Heart right ventricle (tissue), 16 donors: ENCODE measurements at regions not wholly inside any gene's neighbourhood (a gene's known extent, or its start where the extent isn't known, plus 50 kb on each side); places are given as distances from the start of the nearest gene placed in this dataset.
A peak's percentile ranks its signal among the peaks of the same experiment; 100 is the strongest.

Experiments used
- ATAC-seq, 8 donors: fragments of 200-7000 bp; cut with Tn5 transposase; one replicate each; pipeline ENCODE4 v1.9.1; 2020; ENCODE audit warnings: mild to moderate bottlenecking in 8 of 8, moderate library complexity in 8 of 8, moderate number of reproducible peaks in 1 of 8
- DNase-seq, 2 donors: peaks; one replicate each; pipeline ENCODE4 v3.0.0-alpha.2; 2020
- H3K27ac ChIP-seq, 10 donors: fragments of 200-600 bp; sonication (generic) in 2 of 10; one replicate each; pipeline versions ENCODE4 v1.5.0 to v1.8.0; 2020 to 2022; ENCODE audit warnings: mild to moderate bottlenecking in 3 of 10
- H3K27me3 ChIP-seq, 7 donors: fragments of 200-600 bp; one replicate each; pipeline ENCODE4 v1.8.0; 2021 to 2022; ENCODE audit warnings: mild to moderate bottlenecking in 2 of 7
- H3K36me3 ChIP-seq, 9 donors: fragments of 200-600 bp; sonication (generic) in 1 of 9; one replicate each; pipeline versions ENCODE4 v1.5.0 to v1.8.0; 2020 to 2022; ENCODE audit warnings: mild to moderate bottlenecking in 2 of 9
- H3K4me1 ChIP-seq, 9 donors: fragments of 200-600 bp; sonication (generic) in 1 of 9; one replicate each; pipeline versions ENCODE4 v1.5.0 to v1.8.0; 2020 to 2022; ENCODE audit warnings: mild to moderate bottlenecking in 4 of 9
- H3K4me3 ChIP-seq, 10 donors: fragments of 200-600 bp; sonication (generic) in 2 of 10; one replicate each; pipeline versions ENCODE4 v1.5.0 to v1.8.0; 2020 to 2022; ENCODE audit warnings: mild to moderate bottlenecking in 7 of 10, moderate library complexity in 2 of 10
- H3K9me3 ChIP-seq, 11 donors: fragments of 200-600 bp in 10 of 11; sonication (generic) in 2 of 11; one replicate each; pipeline versions ENCODE4 v1.5.0 to v1.8.0; 2013 to 2022; ENCODE audit warnings: mild to moderate bottlenecking in 2 of 11, control low read depth in 1 of 11, moderate library complexity in 1 of 11
- CTCF ChIP-seq, 9 donors: fragments of 200-600 bp; sonication (generic) in 2 of 9; IDR thresholded peaks; one replicate each; pipeline versions ENCODE4 v1.5.0 to v1.8.0; 2021 to 2022; ENCODE audit warnings: antibody characterized with exemption in 9 of 9, mild to moderate bottlenecking in 5 of 9, moderate library complexity in 1 of 9
- WGBS, 2 donors: extraction: QIAGEN DNeasy Blood & Tissue Kit; methylation state at CpG; one replicate each; pipeline ENCODE4 v1.1.7; 2013; ENCODE audit warnings: inconsistent platforms in 1 of 2; 5-methylcytosine and 5-hydroxymethylcytosine counted together
- intact Hi-C, 10 donors: fragments of 100-400 bp; cut with DNase I; formaldehyde crosslinking; loops; one replicate each; pipeline versions ENCODE4 v1.11.1 to v1.14.2; 2022
- donor health status: Arrhythmogenic right ventricular cardiomyopathy.
- donor health status: ischemic (EF 13 %, LVEDD 7.1; RV severe dilation, severe dysfunction).
- donor health status: healthy with polysubstance abuse.
- donor health status: DM: no; HTN: yes; CAD: no.
- donor health status: DM: no; HTN: no; CAD: no.
- donor health status: ischemic (EF 25% LVEDD 6.9; RV normal size, moderate dysfunction).
- donor health status: ischemic (EF 25% LVEDD 5.7; RV mildly dilated, moderate dysfunction).
- donor health status: healthy.
- donor health status: DM: yes; HTN: yes; CAD: no.
- donor health status: Ischemic cardiomyopathy.
- donor health status: ischemic (EF 35%, LVEDD 5.7; RV mildly dilated, moderate dysfunction).
- donor health status: nonischemic (EF 11% LVEDD 7.7; RV severe dilation, severe dysfunction).
- donor health status: DM: yes; HTN: yes; CAD: no.
- donor health status: PGD.
- donor health status: ischemic (EF 29% LVEDD 5.4; RV normal size, mild dysfunction).
- donor health status: nonischemic (EF 23%, LVEDD 6.1; RV moderate dilation, normal function).

GRCh38 chr5:23655674-23656073 is 148.3 kb downstream of the PRDM9 start:
- no peaks in the 10 kb centered on the region for H3K9me3 ChIP-seq
- DNase-seq = no peak
- intact Hi-C loops = no loop called here
- no peak overlapping the region for H3K27ac ChIP-seq
- ATAC-seq = no peak
- H3K36me3 ChIP-seq = no peaks in the 10 kb centered on the region
- no peak overlapping the region for H3K4me3 ChIP-seq
- H3K27me3 ChIP-seq = no peaks in the 10 kb centered on the region
- H3K4me1 ChIP-seq = no peaks in the 10 kb centered on the region
- WGBS, 2 donors = 56 to 81% methylated on average over 2 of the region's 2 CpGs
- no peak for TF ChIP-seq CTCF (IDR thresholded peaks at IDR 0.05)

GRCh38 chr5:23675456-23675855 is 168.0 kb downstream of the PRDM9 start:
- no peak for ATAC-seq
- DNase-seq = no peak
- TF ChIP-seq CTCF (IDR thresholded peaks at IDR 0.05) = no peak

GRCh38 chr5:23677996-23678395 is 170.6 kb downstream of the PRDM9 start:
- Histone ChIP-seq H3K9me3 (peaks cover 0 to 27% (median 0%) of the 10 kb centered on the region in 11 donors), H3K36me3 (no peaks in the 10 kb centered on the region), H3K27me3 (no peaks in the 10 kb centered on the region), H3K4me3 (no peak overlapping the region), H3K27ac (no peak overlapping the region), H3K4me1 (no peaks in the 10 kb centered on the region)
- ATAC-seq (no peak), DNase-seq (no peak)
- TF ChIP-seq CTCF (IDR thresholded peaks at IDR 0.05) = no peak
- intact Hi-C loops = no loop called here
- 66 to 68% methylated on average over 1 of the region's 1 CpG for WGBS, 2 donors

More at GRCh38 chr5:23675456-23675855, 168.0 kb downstream of the PRDM9 start:
- no peak overlapping the region for H3K4me3 ChIP-seq
- WGBS, 2 donors = 84 to 91% methylated on average over 1 of the region's 1 CpG
- peaks cover 0 to 27% (median 0%) of the 10 kb centered on the region in 11 donors for H3K9me3 ChIP-seq
- intact Hi-C loops = no loop called here
- no peak overlapping the region for H3K27ac ChIP-seq
- H3K36me3 ChIP-seq = no peaks in the 10 kb centered on the region
- no peaks in the 10 kb centered on the region for H3K4me1 ChIP-seq
- no peaks in the 10 kb centered on the region for H3K27me3 ChIP-seq

- no peak overlapping the region for H3K27ac ChIP-seq
- no peaks in the 10 kb centered on the region for H3K27me3 ChIP-seq
- ATAC-seq (peak in 1 of 8 donors; percentile 52), DNase-seq (no peak)
- no peaks in the 10 kb centered on the region for H3K4me1 ChIP-seq
- 15 to 26% methylated on average over 2 of the region's 2 CpGs for WGBS, 2 donors
- no peaks in the 10 kb centered on the region for H3K36me3 ChIP-seq
- no peak for TF ChIP-seq CTCF (IDR thresholded peaks at IDR 0.05)
- intact Hi-C loops = no loop called here
- H3K9me3 ChIP-seq = peaks cover 0 to 10% (median 0%) of the 10 kb centered on the region in 11 donors
- H3K4me3 ChIP-seq = no peak overlapping the region
Measured at GRCh38 chr5:23684103-23684502, 176.7 kb downstream of the PRDM9 start.
